IPS-20b (cell line): ENCODE measurements at regions not wholly inside any gene's neighbourhood (a gene's known extent, or its start where the extent isn't known, plus 50 kb on each side); places are given as distances from the start of the nearest gene placed in this dataset.

Experiments
- H3K27ac ChIP-seq: one replicate; pipeline ENCODE4 v1.5.1; 2013; ENCODE audit warnings: low read length
- H3K27me3 ChIP-seq: 2 replicates; pipeline ENCODE4 v1.6.1; 2013; ENCODE audit warnings: mild to moderate bottlenecking, low read length, inconsistent platforms; ENCODE audit not compliant: insufficient read depth
- H3K36me3 ChIP-seq: 2 replicates; pipeline ENCODE4 v1.6.1; 2013; ENCODE audit warnings: low read depth, mild to moderate bottlenecking, inconsistent platforms, low read length, moderate library complexity; ENCODE audit not compliant: insufficient read depth
- H3K4me1 ChIP-seq: 2 replicates; pipeline ENCODE4 v1.6.1; 2013; ENCODE audit warnings: mild to moderate bottlenecking, control low read depth, inconsistent platforms, low read length, moderate library complexity; ENCODE audit not compliant: insufficient read depth
- H3K4me3 ChIP-seq: 2 replicates; pipeline ENCODE4 v1.5.1; 2013; ENCODE audit warnings: mild to moderate bottlenecking, low read length, inconsistent platforms
- H3K9ac ChIP-seq: 2 replicates; pipeline ENCODE4 v1.6.1; 2013; ENCODE audit warnings: low read depth, mild to moderate bottlenecking, inconsistent platforms, low read length, moderate library complexity
- H3K9me3 ChIP-seq: 2 replicates; pipeline ENCODE4 v1.6.1; 2013; ENCODE audit warnings: mild to moderate bottlenecking, low read depth, low read length, inconsistent platforms; ENCODE audit not compliant: insufficient read depth

GRCh38 chr21:28374881-28375280, 617.8 kb downstream of the LTN1 start:
- Histone ChIP-seq H3K27ac (no peak overlapping the region), H3K9me3 (peaks cover 6% of the 10 kb centered on the region; the same call in 1 of the 2 replicates), H3K4me3 (no peak overlapping the region), H3K9ac (no peak overlapping the region), H3K4me1 (no peaks in the 10 kb centered on the region), H3K27me3 (no peaks in the 10 kb centered on the region), H3K36me3 (no peaks in the 10 kb centered on the region)

- no peaks in the 10 kb centered on the region for H3K36me3 ChIP-seq
- H3K4me1 ChIP-seq, result no peaks in the 10 kb centered on the region
- H3K27ac ChIP-seq, result no peak overlapping the region
- H3K27me3 ChIP-seq, result no peaks in the 10 kb centered on the region
- no peak overlapping the region for H3K4me3 ChIP-seq
- no peak overlapping the region for H3K9ac ChIP-seq
- peaks cover 6% of the 10 kb centered on the region; the same call in 1 of the 2 replicates for H3K9me3 ChIP-seq
Observed at GRCh38 chr21:28371713-28372112, 621.0 kb downstream of the LTN1 start.

- Histone ChIP-seq H3K4me1 (no peaks in the 10 kb centered on the region), H3K9ac (no peak overlapping the region), H3K36me3 (no peaks in the 10 kb centered on the region), H3K27me3 (no peaks in the 10 kb centered on the region), H3K27ac (no peak overlapping the region), H3K4me3 (no peak overlapping the region), H3K9me3 (no peaks in the 10 kb centered on the region)
Observed at GRCh38 chr21:28359300-28359699, 633.4 kb downstream of the LTN1 start.

GRCh38 chr21:28358702-28359101, 634.0 kb downstream of the LTN1 start:
- Histone ChIP-seq H3K4me1 (no peaks in the 10 kb centered on the region), H3K4me3 (no peak overlapping the region), H3K9ac (no peak overlapping the region), H3K9me3 (no peaks in the 10 kb centered on the region), H3K36me3 (no peaks in the 10 kb centered on the region), H3K27ac (no peak overlapping the region), H3K27me3 (no peaks in the 10 kb centered on the region)

GRCh38 chr21:28358170-28358569, 634.5 kb downstream of the LTN1 start:
- Histone ChIP-seq H3K36me3 (no peaks in the 10 kb centered on the region), H3K4me1 (no peaks in the 10 kb centered on the region), H3K9ac (no peak overlapping the region), H3K9me3 (no peaks in the 10 kb centered on the region), H3K27me3 (no peaks in the 10 kb centered on the region), H3K27ac (no peak overlapping the region), H3K4me3 (no peak overlapping the region)

GRCh38 chr21:28357743-28358142, 634.9 kb downstream of the LTN1 start:
- H3K27me3 ChIP-seq, result no peaks in the 10 kb centered on the region
- no peaks in the 10 kb centered on the region for H3K4me1 ChIP-seq
- no peaks in the 10 kb centered on the region for H3K9me3 ChIP-seq

GRCh38 chr21:28356422-28356821, 636.3 kb downstream of the LTN1 start:
- no peaks in the 10 kb centered on the region for H3K36me3 ChIP-seq
- H3K9me3 ChIP-seq, result no peaks in the 10 kb centered on the region
- no peak overlapping the region for H3K9ac ChIP-seq

More at GRCh38 chr21:28357743-28358142, 634.9 kb downstream of the LTN1 start:
- H3K4me3 ChIP-seq, result no peak overlapping the region
- no peak overlapping the region for H3K27ac ChIP-seq
- H3K9ac ChIP-seq, result no peak overlapping the region
- no peaks in the 10 kb centered on the region for H3K36me3 ChIP-seq

GRCh38 chr21:28345934-28346333, 646.7 kb downstream of the LTN1 start:
- Histone ChIP-seq H3K4me1 (no peaks in the 10 kb centered on the region), H3K9me3 (no peaks in the 10 kb centered on the region), H3K9ac (no peak overlapping the region), H3K4me3 (no peak overlapping the region), H3K36me3 (no peaks in the 10 kb centered on the region), H3K27me3 (no peaks in the 10 kb centered on the region), H3K27ac (no peak overlapping the region)

More at GRCh38 chr21:28356422-28356821, 636.3 kb downstream of the LTN1 start:
- Histone ChIP-seq H3K27me3 (no peaks in the 10 kb centered on the region), H3K27ac (no peak overlapping the region), H3K4me1 (no peaks in the 10 kb centered on the region), H3K4me3 (no peak overlapping the region)

GRCh38 chr21:28344985-28345384, 647.7 kb downstream of the LTN1 start:
- Histone ChIP-seq H3K36me3 (no peaks in the 10 kb centered on the region), H3K9ac (no peak overlapping the region), H3K27me3 (no peaks in the 10 kb centered on the region), H3K4me1 (no peaks in the 10 kb centered on the region), H3K4me3 (no peak overlapping the region), H3K27ac (no peak overlapping the region), H3K9me3 (no peaks in the 10 kb centered on the region)

GRCh38 chr21:28342212-28342810, 650.4 kb downstream of the LTN1 start:
- Histone ChIP-seq H3K4me3 (no peak overlapping the region), H3K27ac (no peak overlapping the region), H3K9me3 (no peaks in the 10 kb centered on the region), H3K27me3 (no peaks in the 10 kb centered on the region), H3K4me1 (no peaks in the 10 kb centered on the region), H3K36me3 (no peaks in the 10 kb centered on the region), H3K9ac (no peak overlapping the region)

GRCh38 chr21:28339403-28339802, 653.3 kb downstream of the LTN1 start:
- no peak overlapping the region for H3K9ac ChIP-seq
- no peaks in the 10 kb centered on the region for H3K4me1 ChIP-seq
- H3K9me3 ChIP-seq, result no peaks in the 10 kb centered on the region
- no peaks in the 10 kb centered on the region for H3K36me3 ChIP-seq
- H3K27ac ChIP-seq, result no peak overlapping the region
- no peak overlapping the region for H3K4me3 ChIP-seq
- no peaks in the 10 kb centered on the region for H3K27me3 ChIP-seq

- H3K27ac ChIP-seq, result no peak overlapping the region
- no peaks in the 10 kb centered on the region for H3K36me3 ChIP-seq
- H3K9ac ChIP-seq, result no peak overlapping the region
- no peaks in the 10 kb centered on the region for H3K4me1 ChIP-seq
- no peaks in the 10 kb centered on the region for H3K9me3 ChIP-seq
- no peak overlapping the region for H3K4me3 ChIP-seq
- no peaks in the 10 kb centered on the region for H3K27me3 ChIP-seq
Observed at GRCh38 chr21:28338701-28339305, 653.9 kb downstream of the LTN1 start.
